ENCODE measurements at regions not wholly inside any gene's neighbourhood (a gene's known extent, or its start where the extent isn't known, plus 50 kb on each side); places are given as distances from the start of the nearest gene placed in this dataset.

- Histone ChIP-seq H3K4me3 (no peak overlapping the region), H3K4me1 (peaks cover 18% of the 10 kb centered on the region), H3K27me3 (no peaks in the 10 kb centered on the region), H3K4me2 (no peak overlapping the region), H3K79me2 (ENCODE audit: low read depth) (no peaks in the 10 kb centered on the region), H3K9me3 (ENCODE audit: low read depth) (no peaks in the 10 kb centered on the region), H4K20me1 (ENCODE audit: low read depth) (no peaks in the 10 kb centered on the region), H3K36me3 (no peaks in the 10 kb centered on the region), H3K9ac (no peak overlapping the region), H3K27ac (no peak overlapping the region), H2AFZ (replicated peaks) (no peak overlapping the region), H3F3A (ENCODE audit: low read depth) (peaks cover 2% of the 10 kb centered on the region)
- Mint-ChIP-seq H3K9me3 (no peaks in the 10 kb centered on the region), H3K27me3 (ENCODE audit: insufficient read depth, low read depth) (peaks cover 2% of the 10 kb centered on the region), H3K4me1 (peaks cover 16% of the 10 kb centered on the region), H3K27ac (no peak overlapping the region), H3K4me3 (no peak overlapping the region), H3K36me3 (no peaks in the 10 kb centered on the region)
- no peak for DNase-seq (ENCODE audit: low spot score)
- TF ChIP-seq EZH2phosphoT487 (IDR thresholded peaks at IDR 0.05) = no peak
- TF ChIP-seq EZH2 (IDR thresholded peaks at IDR 0.05) = no peak
- TF ChIP-seq CTCF (IDR thresholded peaks at IDR 0.05) = no peak
These were observed 135.0 kb upstream of the PRICKLE2 start for GRCh38 chr3:64360280-64360679.

- Mint-ChIP-seq H3K9me3 (no peaks in the 10 kb centered on the region), H3K4me1 (peaks cover 21% of the 10 kb centered on the region), H3K27ac (no peak overlapping the region), H3K27me3 (ENCODE audit: insufficient read depth, low read depth) (peaks cover 2% of the 10 kb centered on the region), H3K36me3 (no peaks in the 10 kb centered on the region), H3K4me3 (no peak overlapping the region)
- no peak overlapping the region for H3K4me3 ChIP-seq
- no peak for TF ChIP-seq EZH2 (IDR thresholded peaks at IDR 0.05)
- no peak for TF ChIP-seq EZH2phosphoT487 (IDR thresholded peaks at IDR 0.05)
- TF ChIP-seq CTCF (IDR thresholded peaks at IDR 0.05) = no peak
- no peak overlapping the region for H2AFZ ChIP-seq (replicated peaks)
- H3K4me1 ChIP-seq = peaks cover 22% of the 10 kb centered on the region
- H3K27me3 ChIP-seq = no peaks in the 10 kb centered on the region
- H3K79me2 ChIP-seq (ENCODE audit: low read depth) = no peaks in the 10 kb centered on the region
- no peaks in the 10 kb centered on the region for H3K36me3 ChIP-seq
- H3K27ac ChIP-seq = no peak overlapping the region
- peaks cover 6% of the 10 kb centered on the region for H3F3A ChIP-seq (ENCODE audit: low read depth)
- no peaks in the 10 kb centered on the region for H4K20me1 ChIP-seq (ENCODE audit: low read depth)
- no peaks in the 10 kb centered on the region for H3K9me3 ChIP-seq (ENCODE audit: low read depth)
- DNase-seq (ENCODE audit: low spot score) = no peak
- no peak overlapping the region for H3K9ac ChIP-seq
- H3K4me2 ChIP-seq = no peak overlapping the region
These were observed 134.5 kb upstream of the PRICKLE2 start for GRCh38 chr3:64359735-64360134.

- no peak for DNase-seq (ENCODE audit: low spot score)
- H3F3A ChIP-seq (ENCODE audit: low read depth) = peaks cover 6% of the 10 kb centered on the region
- H3K27me3 ChIP-seq = no peaks in the 10 kb centered on the region
- Mint-ChIP-seq H3K27ac (no peak overlapping the region), H3K27me3 (ENCODE audit: insufficient read depth, low read depth) (peaks cover 2% of the 10 kb centered on the region), H3K4me1 (peaks cover 22% of the 10 kb centered on the region), H3K4me3 (no peak overlapping the region), H3K9me3 (no peaks in the 10 kb centered on the region), H3K36me3 (no peaks in the 10 kb centered on the region)
- no peaks in the 10 kb centered on the region for H3K9me3 ChIP-seq (ENCODE audit: low read depth)
- no peak overlapping the region for H3K9ac ChIP-seq
- no peak overlapping the region for H3K4me3 ChIP-seq
- TF ChIP-seq EZH2phosphoT487 (IDR thresholded peaks at IDR 0.05) (no peak), EZH2 (IDR thresholded peaks at IDR 0.05) (no peak), CTCF (IDR thresholded peaks at IDR 0.05) (no peak)
- no peak overlapping the region for H3K27ac ChIP-seq
- no peaks in the 10 kb centered on the region for H3K36me3 ChIP-seq
- no peaks in the 10 kb centered on the region for H4K20me1 ChIP-seq (ENCODE audit: low read depth)
- H3K4me2 ChIP-seq = no peak overlapping the region
- H3K79me2 ChIP-seq (ENCODE audit: low read depth) = no peaks in the 10 kb centered on the region
- H2AFZ ChIP-seq (replicated peaks) = no peak overlapping the region
- H3K4me1 ChIP-seq = peaks cover 22% of the 10 kb centered on the region
These were observed 133.6 kb upstream of the PRICKLE2 start for GRCh38 chr3:64358853-64359252.
